Fibroblast of mammary gland (primary cell): ENCODE measurements at regions not wholly inside any gene's neighbourhood (a gene's known extent, or its start where the extent isn't known, plus 50 kb on each side); places are given as distances from the start of the nearest gene placed in this dataset.

Source experiments
- DNase-seq: peaks from one replicate; pipeline ENCODE4 v3.0.0-alpha.2; 2010; ENCODE audit warnings: low read depth
- H3K4me3 ChIP-seq: 2 replicates; pipeline ENCODE4 v1.5.1; 2011; ENCODE audit warnings: low read depth, mild to moderate bottlenecking, low read length, moderate library complexity; ENCODE audit not compliant: control insufficient read depth
- TF ChIP-seq, protein P1 (sequence below): conservative IDR thresholded peaks from 2 replicates; pipeline ENCODE4 v1.5.1; 2011; ENCODE audit warnings: low read depth, low read length, inconsistent platforms; ENCODE audit not compliant: control insufficient read depth, insufficient read depth

DNA sequence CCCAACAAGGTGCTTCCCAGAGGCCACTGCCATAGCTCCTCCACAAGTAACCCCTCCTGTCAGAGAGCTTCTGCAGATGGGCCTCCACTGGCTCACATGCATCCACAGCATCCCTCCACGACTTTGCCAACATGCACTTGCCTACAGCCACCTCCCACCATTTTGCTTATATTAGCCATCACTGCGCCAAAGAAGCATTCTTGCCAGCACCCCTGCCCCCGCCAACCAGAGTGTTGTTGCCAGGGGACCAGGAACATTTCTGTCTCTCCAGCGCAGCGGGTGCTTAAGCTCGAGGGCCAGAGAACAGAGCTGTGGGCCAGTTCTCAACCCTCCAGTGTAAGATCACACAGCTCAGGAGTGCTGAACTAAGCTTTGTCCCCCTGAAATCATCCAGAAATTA is 517.6 kb downstream of the PABPC4L start:
- TF ChIP-seq, protein P1, sequence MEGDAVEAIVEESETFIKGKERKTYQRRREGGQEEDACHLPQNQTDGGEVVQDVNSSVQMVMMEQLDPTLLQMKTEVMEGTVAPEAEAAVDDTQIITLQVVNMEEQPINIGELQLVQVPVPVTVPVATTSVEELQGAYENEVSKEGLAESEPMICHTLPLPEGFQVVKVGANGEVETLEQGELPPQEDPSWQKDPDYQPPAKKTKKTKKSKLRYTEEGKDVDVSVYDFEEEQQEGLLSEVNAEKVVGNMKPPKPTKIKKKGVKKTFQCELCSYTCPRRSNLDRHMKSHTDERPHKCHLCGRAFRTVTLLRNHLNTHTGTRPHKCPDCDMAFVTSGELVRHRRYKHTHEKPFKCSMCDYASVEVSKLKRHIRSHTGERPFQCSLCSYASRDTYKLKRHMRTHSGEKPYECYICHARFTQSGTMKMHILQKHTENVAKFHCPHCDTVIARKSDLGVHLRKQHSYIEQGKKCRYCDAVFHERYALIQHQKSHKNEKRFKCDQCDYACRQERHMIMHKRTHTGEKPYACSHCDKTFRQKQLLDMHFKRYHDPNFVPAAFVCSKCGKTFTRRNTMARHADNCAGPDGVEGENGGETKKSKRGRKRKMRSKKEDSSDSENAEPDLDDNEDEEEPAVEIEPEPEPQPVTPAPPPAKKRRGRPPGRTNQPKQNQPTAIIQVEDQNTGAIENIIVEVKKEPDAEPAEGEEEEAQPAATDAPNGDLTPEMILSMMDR, result no peak
- DNase-seq, result no peak
- H3K4me3 ChIP-seq, result no peak overlapping the region

DNA sequence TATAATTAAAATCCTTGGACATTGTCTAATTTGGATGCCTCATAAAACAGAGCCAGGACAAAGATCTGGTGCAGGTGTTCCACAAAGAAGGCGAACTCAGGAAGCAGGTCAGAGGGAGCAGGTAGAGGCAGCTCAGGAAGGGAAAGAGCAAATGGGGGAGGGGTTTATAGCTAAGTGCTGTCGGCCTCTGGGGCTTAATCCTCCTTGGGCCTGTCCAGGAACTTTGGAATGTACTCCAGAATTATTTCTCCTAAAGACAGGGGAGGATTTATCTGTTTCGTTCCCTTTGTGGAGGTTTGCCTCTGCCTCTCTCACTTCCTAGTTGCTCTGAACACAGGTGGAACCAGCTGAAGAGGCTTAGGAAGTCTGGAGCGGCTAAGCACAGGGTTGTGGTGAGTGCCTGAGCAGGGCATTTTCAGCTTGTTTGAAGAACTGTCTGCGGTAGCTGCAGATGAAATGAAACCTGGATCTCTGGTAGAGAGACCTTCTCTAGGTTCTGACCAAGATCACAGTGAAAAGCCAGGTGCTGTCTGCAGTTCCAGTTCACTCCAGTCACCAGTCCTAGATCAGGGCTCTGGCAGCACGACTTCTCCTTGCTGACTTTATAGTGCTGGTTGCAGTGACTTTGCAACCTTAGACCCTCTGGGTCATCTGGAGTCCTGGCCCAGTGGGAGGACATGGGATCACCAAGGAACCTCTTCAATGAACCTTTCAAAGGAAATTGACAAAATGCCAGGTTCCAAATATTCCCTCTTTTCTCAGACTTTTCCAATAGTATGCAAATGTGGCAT is 519.2 kb downstream of the PCDH10 start:
- DNase-seq, result no peak
- TF ChIP-seq, protein P1, result no peak
- H3K4me3 ChIP-seq, result no peak overlapping the region

DNA sequence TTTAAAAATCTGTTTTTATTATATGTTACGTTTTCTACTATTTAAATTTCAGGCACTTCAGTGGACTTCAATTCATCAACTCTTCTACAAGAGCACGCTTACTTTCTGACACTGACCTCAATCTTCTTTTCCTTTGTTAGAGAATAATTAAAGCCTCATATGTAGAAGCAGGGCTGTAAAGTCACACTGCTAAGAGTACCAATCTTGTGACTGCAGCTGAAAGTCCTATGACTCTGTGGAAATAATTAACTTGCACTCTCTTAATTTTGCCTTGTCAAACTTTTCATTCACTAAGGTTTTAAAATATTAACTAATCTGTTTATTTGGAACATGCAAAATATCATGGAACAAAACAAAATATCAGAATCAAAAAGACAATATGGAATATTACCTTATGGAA is 498.1 kb downstream of the PCDH10 start:
- DNase-seq, result no peak
- TF ChIP-seq, protein P1, result no peak
- H3K4me3 ChIP-seq, result no peak overlapping the region

DNA sequence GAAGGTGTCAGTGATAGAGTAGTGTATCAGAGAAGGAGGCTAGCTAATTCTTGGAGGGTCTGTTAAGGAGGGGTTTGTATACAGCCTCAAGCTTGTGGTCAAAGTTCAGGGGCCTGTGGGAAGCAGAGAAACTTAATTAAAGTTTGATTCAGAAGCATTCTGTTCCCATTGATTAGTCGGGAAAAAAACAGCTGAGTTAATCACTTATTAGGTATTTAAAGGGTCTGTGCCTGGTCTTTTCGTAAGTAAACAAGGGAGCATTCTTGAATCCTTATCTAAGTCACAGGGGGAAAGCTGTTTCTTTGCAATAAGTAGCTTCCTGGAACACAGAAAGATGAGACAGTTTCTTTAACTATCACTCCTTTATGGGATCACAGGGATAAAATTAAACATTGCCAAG is 492.1 kb downstream of the PCDH10 start:
- DNase-seq, result no peak
- no peak overlapping the region for H3K4me3 ChIP-seq
- TF ChIP-seq, protein P1, result no peak

DNA sequence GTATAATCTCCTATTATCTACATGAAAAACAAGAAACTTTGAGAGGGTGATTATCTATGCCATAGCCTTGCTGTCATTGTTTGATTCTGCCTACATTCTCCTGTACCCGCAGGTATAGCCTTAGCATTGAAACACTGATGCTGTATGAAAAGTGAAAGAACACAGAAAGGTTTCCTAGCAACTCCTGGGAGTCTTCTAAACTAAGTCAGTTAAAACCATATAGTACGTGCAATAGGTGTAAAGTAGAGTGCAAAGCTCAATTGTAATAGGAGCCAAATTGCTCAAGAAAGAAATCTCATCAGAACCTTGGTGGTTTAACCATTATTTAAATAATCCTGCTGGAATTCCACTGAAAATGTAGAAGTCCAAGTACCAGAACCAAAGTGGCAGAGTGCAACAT is 489.7 kb downstream of the PCDH10 start:
- H3K4me3 ChIP-seq, result no peak overlapping the region
- no peak for DNase-seq
- TF ChIP-seq, protein P1, result no peak

DNA sequence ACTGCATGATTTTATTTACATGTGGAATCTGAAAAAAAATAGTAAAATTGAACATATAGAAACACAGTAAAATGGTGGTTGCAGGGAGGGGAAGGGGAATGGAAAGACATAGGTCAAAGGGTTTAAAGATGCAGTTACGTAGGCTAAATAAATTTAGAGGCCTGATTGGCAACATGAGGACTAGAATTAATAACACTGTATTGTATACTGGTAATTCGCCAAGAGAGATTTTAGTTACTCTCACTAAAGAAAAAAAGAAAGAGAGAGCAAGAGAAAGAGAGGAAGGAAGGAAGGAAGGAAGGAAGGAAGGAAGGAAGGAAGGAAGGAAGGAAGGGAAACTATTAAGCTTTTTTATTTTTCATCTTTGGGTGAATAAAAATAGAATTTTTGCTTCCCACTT is 488.1 kb downstream of the PCDH10 start:
- TF ChIP-seq, protein P1, result no peak
- no peak for DNase-seq
- H3K4me3 ChIP-seq, result no peak overlapping the region
